Karpas-422 (cell line): ENCODE measurements at regions not wholly inside any gene's neighbourhood (a gene's known extent, or its start where the extent isn't known, plus 50 kb on each side); places are given as distances from the start of the nearest gene placed in this dataset.
"Not testable (repeated sequence)": the region's sequence is repeated elsewhere in the genome, so short reads cannot be mapped to it uniquely, and the experiment has no call there.

Experiments
- DNase-seq: peaks from one replicate; pipeline ENCODE4 v3.0.0-alpha.2; 2015
- H2AFZ ChIP-seq: fragments of 200-600 bp; sonication (generic); 2 replicates; pipeline ENCODE4 v1.6.1; 2014; ENCODE audit warnings: antibody characterized with exemption, low read length, mixed read lengths
- H3K27ac ChIP-seq: fragments of 200-600 bp; sonication (generic); 2 replicates; pipeline ENCODE4 v1.5.1; 2014; ENCODE audit warnings: mild to moderate bottlenecking, low read length, moderate library complexity
- H3K27me3 ChIP-seq: fragments of 200-600 bp; sonication (generic); 2 replicates; pipeline ENCODE4 v1.6.1; 2014; ENCODE audit warnings: low read length, mixed read lengths
- H3K36me3 ChIP-seq: fragments of 200-600 bp; sonication (generic); 2 replicates; pipeline ENCODE4 v1.6.1; 2014; ENCODE audit warnings: low read length, mixed read lengths; ENCODE audit not compliant: insufficient read depth
- H3K4me1 ChIP-seq: fragments of 200-600 bp; sonication (generic); 2 replicates; pipeline ENCODE4 v1.6.1; 2014; ENCODE audit warnings: mild to moderate bottlenecking, low read length, mixed read lengths
- H3K4me2 ChIP-seq: fragments of 200-600 bp; sonication (generic); 2 replicates; pipeline ENCODE4 v1.6.1; 2014; ENCODE audit warnings: low read length, low read depth, mild to moderate bottlenecking; ENCODE audit not compliant: poor library complexity, severe bottlenecking
- H3K4me3 ChIP-seq: fragments of 200-600 bp; sonication (generic); 2 replicates; pipeline ENCODE4 v1.5.1; 2014; ENCODE audit warnings: mild to moderate bottlenecking, antibody characterized with exemption, low read length, mixed read lengths
- H3K79me2 ChIP-seq: fragments of 200-600 bp; sonication (generic); 2 replicates; pipeline ENCODE4 v1.6.1; 2014; ENCODE audit warnings: mild to moderate bottlenecking, low read length, mixed read lengths
- H3K9ac ChIP-seq: fragments of 200-600 bp; sonication (generic); 2 replicates; pipeline ENCODE4 v1.6.0; 2014; ENCODE audit warnings: low read length
- H3K9me2 ChIP-seq: fragments of 200-600 bp; sonication (generic), shearing (Covaris generic); replicated peaks from 2 replicates; pipeline ENCODE4 v1.6.0; 2014; ENCODE audit warnings: mild to moderate bottlenecking, low read length, moderate library complexity; ENCODE audit not compliant: insufficient read depth
- H3K9me3 ChIP-seq: fragments of 300-700, 200-600 bp; sonication (generic); 2 replicates; pipeline ENCODE4 v1.6.1; 2014; ENCODE audit warnings: low read length, mixed read lengths
- H4K20me1 ChIP-seq: fragments of 200-600 bp; sonication (generic); 2 replicates; pipeline ENCODE4 v1.6.1; 2014; ENCODE audit warnings: mild to moderate bottlenecking, antibody characterized with exemption, low read length, low read depth; ENCODE audit not compliant: insufficient read depth

- Histone ChIP-seq H2AFZ (no peak overlapping the region), H3K27me3 (no peaks in the 10 kb centered on the region), H4K20me1 (no peaks in the 10 kb centered on the region), H3K9me2 (no peaks in the 10 kb centered on the region), H3K79me2 (no peaks in the 10 kb centered on the region), H3K4me1 (no peaks in the 10 kb centered on the region), H3K36me3 (no peaks in the 10 kb centered on the region), H3K9ac (no peak overlapping the region), H3K4me3 (no peak overlapping the region), H3K9me3 (no peaks in the 10 kb centered on the region; the same call in 1 of the 2 replicates), H3K4me2 (no peak overlapping the region), H3K27ac (no peak overlapping the region)
- no peak for DNase-seq
Observed at GRCh38 chr3:6739288-6739687, 121.6 kb upstream of the GRM7 start.

- Histone ChIP-seq H3K4me2 (no peak overlapping the region), H3K36me3 (no peaks in the 10 kb centered on the region), H3K4me1 (no peaks in the 10 kb centered on the region), H3K79me2 (no peaks in the 10 kb centered on the region), H3K27ac (no peak overlapping the region), H3K4me3 (no peak overlapping the region), H3K27me3 (no peaks in the 10 kb centered on the region), H2AFZ (no peak overlapping the region), H4K20me1 (no peaks in the 10 kb centered on the region), H3K9me3 (no peaks in the 10 kb centered on the region), H3K9me2 (no peaks in the 10 kb centered on the region), H3K9ac (no peak overlapping the region)
- no peak for DNase-seq
Observed at GRCh38 chr3:6743067-6743720, 117.7 kb upstream of the GRM7 start.

DNA sequence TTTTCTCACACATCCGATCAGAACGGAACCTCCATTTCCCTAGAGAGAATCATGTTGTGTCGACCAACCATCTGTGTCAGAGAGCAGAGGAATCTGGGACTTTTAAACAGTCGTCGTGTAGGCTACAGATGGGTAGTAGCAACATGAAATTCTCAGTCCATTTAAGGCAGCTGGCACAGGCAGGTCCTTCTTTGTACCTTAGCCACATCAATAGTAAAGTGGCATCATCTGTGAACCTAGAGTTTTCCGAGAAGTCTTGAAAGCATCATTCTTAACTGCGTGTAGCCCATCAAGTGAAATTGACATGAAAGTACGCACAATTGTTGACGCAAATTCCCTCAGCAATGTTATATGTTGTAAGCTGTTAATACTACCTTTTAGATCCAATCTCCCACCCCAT is 114.5 kb upstream of the GRM7 start:
- no peaks in the 10 kb centered on the region for H3K36me3 ChIP-seq
- no peak overlapping the region for H3K9ac ChIP-seq
- no peaks in the 10 kb centered on the region for H4K20me1 ChIP-seq
- H2AFZ ChIP-seq, result no peak overlapping the region
- H3K9me3 ChIP-seq, result no peaks in the 10 kb centered on the region; the same call in 1 of the 2 replicates
- no peak for DNase-seq
- no peak overlapping the region for H3K4me2 ChIP-seq
- H3K27ac ChIP-seq, result no peak overlapping the region
- H3K4me1 ChIP-seq, result no peaks in the 10 kb centered on the region
- H3K9me2 ChIP-seq, result no peaks in the 10 kb centered on the region
- H3K79me2 ChIP-seq, result no peaks in the 10 kb centered on the region
- no peak overlapping the region for H3K4me3 ChIP-seq
- no peaks in the 10 kb centered on the region for H3K27me3 ChIP-seq

GRCh38 chr3:6747017-6747416 is 113.9 kb upstream of the GRM7 start:
- Histone ChIP-seq H3K4me1 (no peaks in the 10 kb centered on the region), H3K9me3 (no peaks in the 10 kb centered on the region; the same call in 1 of the 2 replicates), H2AFZ (no peak overlapping the region), H3K79me2 (no peaks in the 10 kb centered on the region), H3K4me3 (no peak overlapping the region), H3K36me3 (no peaks in the 10 kb centered on the region), H4K20me1 (no peaks in the 10 kb centered on the region), H3K9ac (no peak overlapping the region), H3K9me2 (no peaks in the 10 kb centered on the region), H3K27ac (no peak overlapping the region), H3K4me2 (no peak overlapping the region), H3K27me3 (no peaks in the 10 kb centered on the region)
- no peak for DNase-seq

DNA sequence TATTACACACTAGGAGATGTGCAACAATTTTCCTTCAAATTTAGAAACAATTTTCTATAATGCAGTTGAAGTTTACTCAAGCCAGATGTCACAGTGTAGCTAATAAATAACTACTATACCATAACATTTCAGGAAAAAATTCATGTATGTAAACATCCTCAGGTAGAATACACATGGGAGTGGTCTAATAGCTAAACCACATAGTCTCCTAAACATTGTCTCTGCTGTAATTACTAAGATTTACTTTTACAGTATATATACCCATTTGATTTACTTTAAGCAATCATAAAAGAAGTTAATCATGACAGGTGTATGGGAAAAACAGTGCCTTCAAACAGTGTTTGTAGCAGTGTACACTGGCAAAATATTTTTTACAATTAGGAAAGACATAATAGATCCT is 110.1 kb upstream of the GRM7 start:
- Histone ChIP-seq H3K9me3 (no peaks in the 10 kb centered on the region; the same call in 1 of the 2 replicates), H2AFZ (no peak overlapping the region), H3K79me2 (no peaks in the 10 kb centered on the region), H3K27ac (no peak overlapping the region), H3K9me2 (no peaks in the 10 kb centered on the region), H3K36me3 (no peaks in the 10 kb centered on the region), H3K27me3 (no peaks in the 10 kb centered on the region), H4K20me1 (no peaks in the 10 kb centered on the region), H3K4me3 (no peak overlapping the region), H3K4me2 (no peak overlapping the region), H3K4me1 (no peaks in the 10 kb centered on the region), H3K9ac (no peak overlapping the region)
- DNase-seq, result no peak

DNA sequence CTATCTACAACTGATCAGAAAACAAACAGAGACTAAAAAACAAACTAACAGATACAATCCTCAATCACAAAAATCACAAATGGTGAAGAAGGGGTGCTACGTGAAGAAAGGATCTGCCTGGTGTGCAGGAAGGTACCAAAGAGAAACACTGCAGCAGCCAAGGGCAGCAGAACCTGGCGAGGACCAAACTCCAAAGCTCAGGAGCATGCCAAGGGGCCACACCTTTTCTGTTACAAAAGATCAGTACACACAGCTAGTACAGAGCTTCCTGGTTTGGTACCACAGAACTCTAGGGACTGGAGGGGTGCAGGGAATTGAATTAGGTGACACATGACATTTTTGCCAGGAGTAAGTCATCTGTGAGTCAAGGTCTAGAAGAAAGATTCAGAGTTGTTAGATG is 107.4 kb upstream of the GRM7 start:
- Histone ChIP-seq H3K4me2 (no peak overlapping the region), H4K20me1 (no peaks in the 10 kb centered on the region), H3K79me2 (no peaks in the 10 kb centered on the region), H3K9me2 (no peaks in the 10 kb centered on the region), H3K9me3 (no peaks in the 10 kb centered on the region; the same call in 1 of the 2 replicates), H3K4me3 (no peak overlapping the region), H3K36me3 (no peaks in the 10 kb centered on the region), H3K27ac (no peak overlapping the region), H3K4me1 (no peaks in the 10 kb centered on the region), H3K27me3 (no peaks in the 10 kb centered on the region), H2AFZ (no peak overlapping the region), H3K9ac (no peak overlapping the region)
- DNase-seq, result no peak

GRCh38 chr3:6769532-6770396 is 91.2 kb upstream of the GRM7 start:
- H3K27ac ChIP-seq, H2AFZ ChIP-seq, H3K9ac ChIP-seq, H3K27me3 ChIP-seq, H3K9me2 ChIP-seq, H3K79me2 ChIP-seq, DNase-seq, H3K4me2 ChIP-seq, H3K36me3 ChIP-seq, H3K4me1 ChIP-seq, H3K9me3 ChIP-seq, H4K20me1 ChIP-seq, H3K4me3 ChIP-seq: not testable (repeated sequence)

- Histone ChIP-seq H2AFZ (no peak overlapping the region), H3K9me3 (no peaks in the 10 kb centered on the region), H3K79me2 (no peaks in the 10 kb centered on the region), H3K36me3 (no peaks in the 10 kb centered on the region), H3K27me3 (no peaks in the 10 kb centered on the region), H3K4me1 (no peaks in the 10 kb centered on the region), H3K9me2 (no peaks in the 10 kb centered on the region), H3K4me2 (no peak overlapping the region), H3K27ac (no peak overlapping the region), H4K20me1 (no peaks in the 10 kb centered on the region), H3K4me3 (no peak overlapping the region), H3K9ac (no peak overlapping the region)
- no peak for DNase-seq
Observed at GRCh38 chr3:6770397-6770690, 90.6 kb upstream of the GRM7 start.
